ENCODE measurements at regions not wholly inside any gene's neighbourhood (a gene's known extent, or its start where the extent isn't known, plus 50 kb on each side); places are given as distances from the start of the nearest gene placed in this dataset.

DNA sequence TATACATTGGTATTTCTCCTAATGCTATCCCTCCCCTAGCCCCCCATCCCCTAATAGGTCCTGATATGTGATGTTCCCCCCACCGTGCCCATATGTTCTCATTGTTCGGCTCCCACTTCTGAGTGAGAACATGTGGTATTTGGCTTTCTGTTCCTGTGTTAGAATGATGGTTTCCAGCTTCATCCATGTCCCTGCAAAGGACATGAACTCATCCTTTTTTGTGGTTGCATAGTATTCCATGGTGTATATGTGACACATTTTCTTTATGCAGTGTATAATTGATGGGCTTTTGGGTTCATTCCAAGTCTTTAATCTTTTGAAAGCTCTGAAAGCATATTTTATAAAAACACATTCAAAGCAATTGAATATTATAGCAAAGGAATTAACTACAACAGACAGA is 1169.4 kb upstream of the ZEB2 start:
- DNase-seq (ENCODE audit: low read depth, low spot score) (no peak), ATAC-seq (no peak)
- Histone ChIP-seq H3K4me2 (ENCODE audit: low read length) (no peak overlapping the region), H4K20me1 (ENCODE audit: insufficient read depth) (no peaks in the 10 kb centered on the region), H3K79me2 (ENCODE audit: insufficient read depth, low read length) (no peaks in the 10 kb centered on the region), H3K27me3 (ENCODE audit: insufficient read depth, low read length) (no peaks in the 10 kb centered on the region), H3K9me2 (ENCODE audit: insufficient read depth) (no peaks in the 10 kb centered on the region), H3K36me3 (ENCODE audit: control insufficient read depth in 1 of 2, insufficient read depth in 2 of 2, low read length in 2 of 2) (no peaks in the 10 kb centered on the region), H3K4me3 (replicated peaks in 1 of 2; ENCODE audit: low read depth in 1 of 2, low read length in 2 of 2) (no peak overlapping the region), H3K27ac (ENCODE audit: low read depth, low read length) (no peak overlapping the region), H3K9ac (ENCODE audit: low read length) (no peak overlapping the region), H2AFZ (ENCODE audit: low read depth, low read length, poor library complexity, severe bottlenecking) (no peak overlapping the region), H3K4me1 (ENCODE audit: control insufficient read depth in 1 of 2, insufficient read depth in 2 of 2, low read length in 2 of 2) (no peaks in the 10 kb centered on the region), H3K9me3 (ENCODE audit: control insufficient read depth in 1 of 2, insufficient read depth in 1 of 2, low read depth in 1 of 2, low read length in 2 of 2) (no peaks in the 10 kb centered on the region)
- intact Hi-C loops (cut with micrococcal nuclease): no loop called here
- RAD21 ChIA-PET (ENCODE audit: low non-redundant PET in 1 of 2, low total read pairs in 2 of 2, uncharacterized antibody in 2 of 2, unreplicated experiment in 2 of 2): no interaction called here
- CTCF ChIA-PET: no interaction called here
- no peak for TF ChIP-seq EZH2phosphoT487 (IDR thresholded peaks at IDR 0.05; ENCODE audit: borderline replicate concordance)
- no peak for TF ChIP-seq RAD21 (IDR thresholded peaks at IDR 0.05; ENCODE audit: low read depth)
- TF ChIP-seq, protein P1, sequence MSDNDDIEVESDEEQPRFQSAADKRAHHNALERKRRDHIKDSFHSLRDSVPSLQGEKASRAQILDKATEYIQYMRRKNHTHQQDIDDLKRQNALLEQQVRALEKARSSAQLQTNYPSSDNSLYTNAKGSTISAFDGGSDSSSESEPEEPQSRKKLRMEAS (IDR thresholded peaks at IDR 0.05): no peak
- no peak for TF ChIP-seq EZH2 (IDR thresholded peaks at IDR 0.05)
- no peak for TF ChIP-seq CEBPB (IDR thresholded peaks at IDR 0.05; ENCODE audit: low read depth)
- no TSS peak for BruUV-seq (replicated peaks)
- POLR2A ChIA-PET: no interaction called here

DNA sequence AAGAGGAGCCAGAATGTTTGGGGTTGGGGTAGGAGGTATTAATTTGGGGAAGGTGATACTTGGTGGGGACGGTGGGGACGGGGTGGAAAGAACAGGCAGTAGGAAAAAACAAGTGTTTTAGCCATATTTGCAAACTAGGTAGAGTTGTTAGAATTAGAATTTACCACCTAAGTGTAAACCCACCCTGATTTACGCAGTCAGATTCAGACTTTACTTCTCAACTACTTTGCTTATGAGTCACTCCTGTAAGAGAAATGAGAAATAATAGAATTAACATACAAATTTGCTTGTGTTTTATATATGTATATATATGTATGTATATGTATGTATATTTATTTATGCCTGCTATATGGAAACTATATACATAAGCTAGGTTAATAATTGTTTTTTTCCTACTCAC is 1168.2 kb upstream of the ZEB2 start:
- DNase-seq (ENCODE audit: low read depth, low spot score): no peak
- Histone ChIP-seq H3K27me3 (ENCODE audit: insufficient read depth, low read length) (no peaks in the 10 kb centered on the region), H3K79me2 (ENCODE audit: insufficient read depth, low read length) (no peaks in the 10 kb centered on the region), H3K36me3 (ENCODE audit: control insufficient read depth in 1 of 2, insufficient read depth in 2 of 2, low read length in 2 of 2) (no peaks in the 10 kb centered on the region), H3K9ac (ENCODE audit: low read length) (no peak overlapping the region), H3K27ac (ENCODE audit: low read depth, low read length) (no peak overlapping the region), H3K9me2 (ENCODE audit: insufficient read depth) (no peaks in the 10 kb centered on the region), H3K4me1 (ENCODE audit: control insufficient read depth in 1 of 2, insufficient read depth in 2 of 2, low read length in 2 of 2) (no peaks in the 10 kb centered on the region), H2AFZ (ENCODE audit: low read depth, low read length, poor library complexity, severe bottlenecking) (no peak overlapping the region), H4K20me1 (ENCODE audit: insufficient read depth) (no peaks in the 10 kb centered on the region), H3K4me2 (ENCODE audit: low read length) (no peak overlapping the region), H3K4me3 (replicated peaks in 1 of 2; ENCODE audit: low read depth in 1 of 2, low read length in 2 of 2) (no peak overlapping the region), H3K9me3 (ENCODE audit: control insufficient read depth in 1 of 2, insufficient read depth in 1 of 2, low read depth in 1 of 2, low read length in 2 of 2) (no peaks in the 10 kb centered on the region)
- TF ChIP-seq, protein P2, sequence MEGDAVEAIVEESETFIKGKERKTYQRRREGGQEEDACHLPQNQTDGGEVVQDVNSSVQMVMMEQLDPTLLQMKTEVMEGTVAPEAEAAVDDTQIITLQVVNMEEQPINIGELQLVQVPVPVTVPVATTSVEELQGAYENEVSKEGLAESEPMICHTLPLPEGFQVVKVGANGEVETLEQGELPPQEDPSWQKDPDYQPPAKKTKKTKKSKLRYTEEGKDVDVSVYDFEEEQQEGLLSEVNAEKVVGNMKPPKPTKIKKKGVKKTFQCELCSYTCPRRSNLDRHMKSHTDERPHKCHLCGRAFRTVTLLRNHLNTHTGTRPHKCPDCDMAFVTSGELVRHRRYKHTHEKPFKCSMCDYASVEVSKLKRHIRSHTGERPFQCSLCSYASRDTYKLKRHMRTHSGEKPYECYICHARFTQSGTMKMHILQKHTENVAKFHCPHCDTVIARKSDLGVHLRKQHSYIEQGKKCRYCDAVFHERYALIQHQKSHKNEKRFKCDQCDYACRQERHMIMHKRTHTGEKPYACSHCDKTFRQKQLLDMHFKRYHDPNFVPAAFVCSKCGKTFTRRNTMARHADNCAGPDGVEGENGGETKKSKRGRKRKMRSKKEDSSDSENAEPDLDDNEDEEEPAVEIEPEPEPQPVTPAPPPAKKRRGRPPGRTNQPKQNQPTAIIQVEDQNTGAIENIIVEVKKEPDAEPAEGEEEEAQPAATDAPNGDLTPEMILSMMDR (IDR thresholded peaks at IDR 0.05 in 2 of 3, conservative IDR thresholded peaks at IDR 0.05 in 1 of 3; ENCODE audit: borderline replicate concordance in 1 of 3, insufficient read depth in 1 of 3, low read depth in 2 of 3, low read length in 2 of 3): no peak
- TF ChIP-seq CEBPB (IDR thresholded peaks at IDR 0.05; ENCODE audit: low read depth) (no peak), JUND (IDR thresholded peaks at IDR 0.05) (no peak), RAD21 (IDR thresholded peaks at IDR 0.05; ENCODE audit: low read depth) (no peak), ELF1 (IDR thresholded peaks at IDR 0.05; ENCODE audit: borderline replicate concordance, low read depth) (no peak), POLR2AphosphoS5 (IDR thresholded peaks at IDR 0.05; ENCODE audit: low read depth, low read length) (no peak), POLR2A (IDR thresholded peaks at IDR 0.05; ENCODE audit: borderline replicate concordance, extremely low read depth, insufficient read depth, insufficient read length) (no peak), ZFX (IDR thresholded peaks at IDR 0.05) (no peak), YY1 (IDR thresholded peaks at IDR 0.05; ENCODE audit: extremely low read depth, insufficient replicate concordance, low read depth, low read length) (no peak), FOSL1 (IDR thresholded peaks at IDR 0.05; ENCODE audit: low read depth) (no peak)
- TF ChIP-seq, protein P3, sequence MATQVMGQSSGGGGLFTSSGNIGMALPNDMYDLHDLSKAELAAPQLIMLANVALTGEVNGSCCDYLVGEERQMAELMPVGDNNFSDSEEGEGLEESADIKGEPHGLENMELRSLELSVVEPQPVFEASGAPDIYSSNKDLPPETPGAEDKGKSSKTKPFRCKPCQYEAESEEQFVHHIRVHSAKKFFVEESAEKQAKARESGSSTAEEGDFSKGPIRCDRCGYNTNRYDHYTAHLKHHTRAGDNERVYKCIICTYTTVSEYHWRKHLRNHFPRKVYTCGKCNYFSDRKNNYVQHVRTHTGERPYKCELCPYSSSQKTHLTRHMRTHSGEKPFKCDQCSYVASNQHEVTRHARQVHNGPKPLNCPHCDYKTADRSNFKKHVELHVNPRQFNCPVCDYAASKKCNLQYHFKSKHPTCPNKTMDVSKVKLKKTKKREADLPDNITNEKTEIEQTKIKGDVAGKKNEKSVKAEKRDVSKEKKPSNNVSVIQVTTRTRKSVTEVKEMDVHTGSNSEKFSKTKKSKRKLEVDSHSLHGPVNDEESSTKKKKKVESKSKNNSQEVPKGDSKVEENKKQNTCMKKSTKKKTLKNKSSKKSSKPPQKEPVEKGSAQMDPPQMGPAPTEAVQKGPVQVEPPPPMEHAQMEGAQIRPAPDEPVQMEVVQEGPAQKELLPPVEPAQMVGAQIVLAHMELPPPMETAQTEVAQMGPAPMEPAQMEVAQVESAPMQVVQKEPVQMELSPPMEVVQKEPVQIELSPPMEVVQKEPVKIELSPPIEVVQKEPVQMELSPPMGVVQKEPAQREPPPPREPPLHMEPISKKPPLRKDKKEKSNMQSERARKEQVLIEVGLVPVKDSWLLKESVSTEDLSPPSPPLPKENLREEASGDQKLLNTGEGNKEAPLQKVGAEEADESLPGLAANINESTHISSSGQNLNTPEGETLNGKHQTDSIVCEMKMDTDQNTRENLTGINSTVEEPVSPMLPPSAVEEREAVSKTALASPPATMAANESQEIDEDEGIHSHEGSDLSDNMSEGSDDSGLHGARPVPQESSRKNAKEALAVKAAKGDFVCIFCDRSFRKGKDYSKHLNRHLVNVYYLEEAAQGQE (IDR thresholded peaks at IDR 0.05; ENCODE audit: low read depth): no peak
- ChIA-PET RAD21 (ENCODE audit: low non-redundant PET in 1 of 2, low total read pairs in 2 of 2, uncharacterized antibody in 2 of 2, unreplicated experiment in 2 of 2) (no interaction called here), CTCF (no interaction called here), POLR2A (no interaction called here)
- no peak for ATAC-seq
- no TSS peak for BruUV-seq (replicated peaks)
- intact Hi-C loops (cut with micrococcal nuclease): no loop called here
